Neural cell (in vitro differentiated cells): ENCODE measurements at regions not wholly inside any gene's neighbourhood (a gene's known extent, or its start where the extent isn't known, plus 50 kb on each side); places are given as distances from the start of the nearest gene placed in this dataset.

Experiments
- H2AFZ ChIP-seq: fragments of 200-600, 300-800 bp; sonication (generic), shearing (Covaris generic); 2 replicates; pipeline ENCODE4 v1.6.0; 2014; ENCODE audit warnings: low read depth, mild to moderate bottlenecking, antibody characterized with exemption, low read length, moderate library complexity
- H3F3A ChIP-seq: fragments of 200-600 bp; shearing (Covaris generic); 2 replicates; pipeline ENCODE4 v1.6.1; 2016; ENCODE audit warnings: mild to moderate bottlenecking, moderate library complexity, mixed read lengths, antibody characterized with exemption, low read length; ENCODE audit not compliant: insufficient read depth, poor library complexity, severe bottlenecking
- H3K27ac ChIP-seq: fragments of 200-600, 300-800 bp; sonication (generic), shearing (Covaris generic); 2 replicates; pipeline ENCODE4 v1.5.1; 2014; ENCODE audit warnings: mild to moderate bottlenecking, low read length, moderate library complexity
- H3K27me3 ChIP-seq: fragments of 300-800, 200-600 bp; sonication (generic), shearing (Covaris generic); 2 replicates; pipeline ENCODE4 v1.6.0; 2014; ENCODE audit warnings: mild to moderate bottlenecking, low read depth, low read length, moderate library complexity; ENCODE audit not compliant: insufficient read depth
- H3K36me3 ChIP-seq: fragments of 300-800, 200-600 bp; sonication (generic), shearing (Covaris generic); 2 replicates; pipeline ENCODE4 v1.5.1; 2014; ENCODE audit warnings: mild to moderate bottlenecking, antibody characterized with exemption, low read length, moderate library complexity; ENCODE audit not compliant: insufficient read depth
- H3K4me2 ChIP-seq: fragments of 300-800, 200-600 bp; sonication (generic), shearing (Covaris generic); 2 replicates; pipeline ENCODE4 v1.6.0; 2014; ENCODE audit warnings: mild to moderate bottlenecking, low read length
- H3K4me3 ChIP-seq: fragments of 300-800, 200-600 bp; sonication (generic), shearing (Covaris generic); 2 replicates; pipeline ENCODE4 v1.5.1; 2014; ENCODE audit warnings: mild to moderate bottlenecking, low read length, moderate library complexity
- H3K79me2 ChIP-seq: fragments of 200-600 bp; shearing (Covaris generic); replicated peaks from 2 replicates; pipeline ENCODE4 v1.6.0; 2014; ENCODE audit warnings: mild to moderate bottlenecking, low read length, moderate library complexity; ENCODE audit not compliant: insufficient read depth
- H3K9ac ChIP-seq: fragments of 300-800, 200-600 bp; sonication (generic), shearing (Covaris generic); 2 replicates; pipeline ENCODE4 v1.6.1; 2016; ENCODE audit warnings: mild to moderate bottlenecking, low read length, mixed read lengths
- H3K9me2 ChIP-seq: fragments of 200-600 bp; shearing (Covaris generic); 2 replicates; pipeline ENCODE4 v1.6.1; 2016; ENCODE audit warnings: mild to moderate bottlenecking, low read length, mixed read lengths; ENCODE audit not compliant: insufficient read depth
- H3K9me3 ChIP-seq: fragments of 200-600, 300-800 bp; sonication (generic), shearing (Covaris generic); 2 replicates; pipeline ENCODE4 v1.6.1; 2016; ENCODE audit warnings: mild to moderate bottlenecking, mixed run types, low read length, moderate library complexity, mixed read lengths
- H4K20me1 ChIP-seq: fragments of 200-600 bp; shearing (Covaris generic); 2 replicates; pipeline ENCODE4 v1.6.1; 2016; ENCODE audit warnings: mild to moderate bottlenecking, mixed run types; ENCODE audit not compliant: insufficient read depth
- CTCF ChIP-seq: fragments of 450-650 bp; IDR thresholded peaks from 2 replicates; pipeline ENCODE4 v1.5.1; 2014; ENCODE audit warnings: antibody characterized with exemption, mild to moderate bottlenecking, moderate library complexity; ENCODE audit not compliant: poor library complexity, severe bottlenecking
- EP300 ChIP-seq: fragments of 450-650 bp; conservative IDR thresholded peaks from 2 replicates; pipeline ENCODE4 v1.6.1; 2014; ENCODE audit warnings: antibody characterized with exemption, mild to moderate bottlenecking, moderate library complexity; ENCODE audit not compliant: poor library complexity, severe bottlenecking
- EZH2 ChIP-seq: fragments of 200-600, 300-800 bp; shearing (Covaris generic), sonication (generic); IDR thresholded peaks from 2 replicates; pipeline ENCODE4 v1.6.1; 2014; ENCODE audit warnings: antibody characterized with exemption, low read length, borderline replicate concordance, mild to moderate bottlenecking; ENCODE audit not compliant: insufficient read depth, poor library complexity, severe bottlenecking
- MXI1 ChIP-seq: fragments of 450-650 bp; conservative IDR thresholded peaks from 2 replicates; pipeline ENCODE4 v1.6.1; 2014; ENCODE audit warnings: antibody characterized with exemption, mild to moderate bottlenecking; ENCODE audit not compliant: poor library complexity, severe bottlenecking
- POLR2AphosphoS5 ChIP-seq: IDR thresholded peaks from 2 replicates; pipeline ENCODE4 v1.6.1; 2012
- RAD21 ChIP-seq: fragments of 450-650 bp; conservative IDR thresholded peaks from 2 replicates; pipeline ENCODE4 v1.6.1; 2014; ENCODE audit warnings: antibody characterized with exemption, mild to moderate bottlenecking, moderate library complexity
- REST ChIP-seq: IDR thresholded peaks from 2 replicates; pipeline ENCODE4 v1.6.1; 2012; ENCODE audit warnings: borderline replicate concordance
- SMC3 ChIP-seq: fragments of 450-650 bp; conservative IDR thresholded peaks from 2 replicates; pipeline ENCODE4 v1.6.1; 2014; ENCODE audit warnings: antibody characterized with exemption, mild to moderate bottlenecking, moderate library complexity; ENCODE audit not compliant: poor library complexity
- TAF1 ChIP-seq: IDR thresholded peaks from 2 replicates; pipeline ENCODE4 v1.6.1; 2012; ENCODE audit warnings: low read depth

- Histone ChIP-seq H3F3A (no peaks in the 10 kb centered on the region), H3K9me3 (no peaks in the 10 kb centered on the region), H3K4me3 (no peak overlapping the region), H3K9ac (no peak overlapping the region), H3K27ac (no peak overlapping the region), H3K36me3 (no peaks in the 10 kb centered on the region), H4K20me1 (no peaks in the 10 kb centered on the region), H3K27me3 (no peaks in the 10 kb centered on the region), H2AFZ (no peak overlapping the region), H3K79me2 (no peaks in the 10 kb centered on the region), H3K9me2 (no peaks in the 10 kb centered on the region), H3K4me2 (no peak overlapping the region)
- TF ChIP-seq CTCF (no peak), MXI1 (no peak), SMC3 (no peak), REST (no peak), EZH2 (no peak), POLR2AphosphoS5 (no peak), EP300 (no peak), TAF1 (no peak), RAD21 (no peak)
These were observed 2058.8 kb downstream of the PCDH7 start for GRCh38 chr4:32778938-32779337.

- no peak overlapping the region for H3K4me3 ChIP-seq
- no peaks in the 10 kb centered on the region for H3K9me3 ChIP-seq
- H3K27me3 ChIP-seq: no peaks in the 10 kb centered on the region
- H3K4me2 ChIP-seq: no peak overlapping the region
- H3K36me3 ChIP-seq: no peaks in the 10 kb centered on the region
- no peak overlapping the region for H3K27ac ChIP-seq
- no peaks in the 10 kb centered on the region for H3F3A ChIP-seq
- no peaks in the 10 kb centered on the region for H3K79me2 ChIP-seq
- no peak for TF ChIP-seq POLR2AphosphoS5
- no peak for TF ChIP-seq EP300
- no peak for TF ChIP-seq EZH2
- TF ChIP-seq MXI1: no peak
- no peak for TF ChIP-seq SMC3
- no peak for TF ChIP-seq REST
- TF ChIP-seq TAF1: no peak
- TF ChIP-seq RAD21: no peak
- no peak for TF ChIP-seq CTCF
- H3K9ac ChIP-seq: no peak overlapping the region
- H4K20me1 ChIP-seq: no peaks in the 10 kb centered on the region
- H2AFZ ChIP-seq: no peak overlapping the region
- H3K9me2 ChIP-seq: no peaks in the 10 kb centered on the region
These were observed 2068.9 kb downstream of the PCDH7 start for GRCh38 chr4:32789026-32789608.
